OCI-LY3 (cell line): ENCODE measurements at regions not wholly inside any gene's neighbourhood (a gene's known extent, or its start where the extent isn't known, plus 50 kb on each side); places are given as distances from the start of the nearest gene placed in this dataset.
"Not testable (repeated sequence)": the region's sequence is repeated elsewhere in the genome, so short reads cannot be mapped to it uniquely, and the experiment has no call there.

Source experiments
- CTCF ChIP-seq: fragments of 200-600, 300-600 bp; sonication (generic); IDR thresholded peaks from 2 replicates; pipeline ENCODE4 v1.5.1; 2014; ENCODE audit warnings: antibody characterized with exemption, low read length, low read depth
- EZH2phosphoT487 ChIP-seq: fragments of 200-600 bp; shearing (Covaris generic); IDR thresholded peaks from 2 replicates; pipeline ENCODE4 v1.6.1; 2018; ENCODE audit warnings: antibody characterized with exemption, mixed run types, low read depth

GRCh38 chr9:41354978-41355377 is 165.9 kb upstream of the ZNG1F start:
- TF ChIP-seq CTCF, EZH2phosphoT487: not testable (repeated sequence)
